ENCODE measurements at regions not wholly inside any gene's neighbourhood (a gene's known extent, or its start where the extent isn't known, plus 50 kb on each side); places are given as distances from the start of the nearest gene placed in this dataset.

- no peaks in the 10 kb centered on the region for H3K36me3 ChIP-seq
- no peak for DNase-seq (ENCODE audit: low spot score in 2 of 2)
- H3K27me3 ChIP-seq, result no peaks in the 10 kb centered on the region
- intact Hi-C loops (cut with DNase I; ENCODE audit: low total_unique reads), result no loop called here
- no peaks in the 10 kb centered on the region for H3K4me1 ChIP-seq
- no peaks in the 10 kb centered on the region for H3K9me3 ChIP-seq
- no peak overlapping the region for H3K4me3 ChIP-seq
- TF ChIP-seq POLR2A (IDR thresholded peaks at IDR 0.05) (no peak), POLR2AphosphoS5 (IDR thresholded peaks at IDR 0.05) (no peak)
- TF ChIP-seq, protein P1, sequence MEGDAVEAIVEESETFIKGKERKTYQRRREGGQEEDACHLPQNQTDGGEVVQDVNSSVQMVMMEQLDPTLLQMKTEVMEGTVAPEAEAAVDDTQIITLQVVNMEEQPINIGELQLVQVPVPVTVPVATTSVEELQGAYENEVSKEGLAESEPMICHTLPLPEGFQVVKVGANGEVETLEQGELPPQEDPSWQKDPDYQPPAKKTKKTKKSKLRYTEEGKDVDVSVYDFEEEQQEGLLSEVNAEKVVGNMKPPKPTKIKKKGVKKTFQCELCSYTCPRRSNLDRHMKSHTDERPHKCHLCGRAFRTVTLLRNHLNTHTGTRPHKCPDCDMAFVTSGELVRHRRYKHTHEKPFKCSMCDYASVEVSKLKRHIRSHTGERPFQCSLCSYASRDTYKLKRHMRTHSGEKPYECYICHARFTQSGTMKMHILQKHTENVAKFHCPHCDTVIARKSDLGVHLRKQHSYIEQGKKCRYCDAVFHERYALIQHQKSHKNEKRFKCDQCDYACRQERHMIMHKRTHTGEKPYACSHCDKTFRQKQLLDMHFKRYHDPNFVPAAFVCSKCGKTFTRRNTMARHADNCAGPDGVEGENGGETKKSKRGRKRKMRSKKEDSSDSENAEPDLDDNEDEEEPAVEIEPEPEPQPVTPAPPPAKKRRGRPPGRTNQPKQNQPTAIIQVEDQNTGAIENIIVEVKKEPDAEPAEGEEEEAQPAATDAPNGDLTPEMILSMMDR (IDR thresholded peaks at IDR 0.05), result no peak
- H3K27ac ChIP-seq, result no peak overlapping the region
Observed at GRCh38 chr2:60249879-60250278, 303.6 kb downstream of the BCL11A start.

DNA sequence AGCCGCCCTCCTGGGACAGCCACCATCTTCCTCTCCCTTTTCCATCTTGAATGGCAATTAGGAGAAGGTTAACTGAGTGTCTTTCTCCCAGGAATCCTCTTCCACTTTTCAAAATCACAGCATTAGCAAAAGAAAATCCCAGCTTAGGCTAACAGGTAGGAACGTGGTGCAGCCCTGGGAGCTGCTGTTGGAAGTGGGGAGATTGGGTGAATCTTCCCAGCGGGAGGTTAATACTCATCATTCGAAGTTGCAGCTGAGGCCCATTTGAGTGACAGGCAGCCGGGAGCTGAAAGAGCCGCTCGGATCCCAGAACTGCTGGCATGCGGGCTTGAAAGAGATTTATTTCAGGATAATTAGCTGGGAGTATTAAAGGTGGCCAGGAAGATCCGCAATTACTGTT is 306.0 kb downstream of the BCL11A start:
- no peaks in the 10 kb centered on the region for H3K36me3 ChIP-seq
- TF ChIP-seq, protein P1 (IDR thresholded peaks at IDR 0.05), result no peak
- TF ChIP-seq POLR2AphosphoS5 (IDR thresholded peaks at IDR 0.05), result no peak
- TF ChIP-seq POLR2A (IDR thresholded peaks at IDR 0.05), result no peak
- H3K4me3 ChIP-seq, result no peak overlapping the region
- no peak for DNase-seq (ENCODE audit: low spot score in 2 of 2)
- H3K27ac ChIP-seq, result no peak overlapping the region
- no peaks in the 10 kb centered on the region for H3K4me1 ChIP-seq
- no peaks in the 10 kb centered on the region for H3K9me3 ChIP-seq
- H3K27me3 ChIP-seq, result no peaks in the 10 kb centered on the region
- intact Hi-C loops (cut with DNase I; ENCODE audit: low total_unique reads), result no loop called here

DNA sequence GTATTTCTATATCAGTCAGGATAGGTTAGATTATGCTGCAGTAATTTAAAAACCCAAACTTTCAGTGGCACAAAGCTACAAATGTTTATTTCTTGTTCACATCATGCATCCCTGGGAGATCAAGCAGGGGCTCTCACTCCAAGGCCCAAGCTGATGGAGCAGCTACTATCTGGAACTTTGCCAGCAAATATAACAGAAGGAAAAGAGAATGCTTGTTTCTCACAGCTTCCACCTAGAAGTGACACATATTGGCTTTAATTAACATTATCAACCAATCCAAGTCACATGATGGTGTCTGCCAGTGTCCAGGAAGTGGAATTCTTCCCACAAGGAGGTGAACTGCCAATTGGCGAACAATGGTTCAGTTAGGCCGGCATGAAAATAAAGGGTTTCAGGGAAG is 306.9 kb downstream of the BCL11A start:
- H3K4me3 ChIP-seq, result no peak overlapping the region
- no peaks in the 10 kb centered on the region for H3K27me3 ChIP-seq
- no peaks in the 10 kb centered on the region for H3K36me3 ChIP-seq
- no peak overlapping the region for H3K27ac ChIP-seq
- TF ChIP-seq POLR2AphosphoS5 (IDR thresholded peaks at IDR 0.05) (no peak), POLR2A (IDR thresholded peaks at IDR 0.05) (no peak)
- TF ChIP-seq, protein P1 (IDR thresholded peaks at IDR 0.05), result no peak
- intact Hi-C loops (cut with DNase I; ENCODE audit: low total_unique reads), result no loop called here
- H3K9me3 ChIP-seq, result no peaks in the 10 kb centered on the region
- H3K4me1 ChIP-seq, result no peaks in the 10 kb centered on the region
- no peak for DNase-seq (ENCODE audit: low spot score in 2 of 2)

GRCh38 chr2:60234274-60234986 is 319.0 kb downstream of the BCL11A start:
- intact Hi-C loops (cut with DNase I; ENCODE audit: low total_unique reads), result no loop called here
- no peak for DNase-seq (ENCODE audit: low spot score in 2 of 2)

DNA sequence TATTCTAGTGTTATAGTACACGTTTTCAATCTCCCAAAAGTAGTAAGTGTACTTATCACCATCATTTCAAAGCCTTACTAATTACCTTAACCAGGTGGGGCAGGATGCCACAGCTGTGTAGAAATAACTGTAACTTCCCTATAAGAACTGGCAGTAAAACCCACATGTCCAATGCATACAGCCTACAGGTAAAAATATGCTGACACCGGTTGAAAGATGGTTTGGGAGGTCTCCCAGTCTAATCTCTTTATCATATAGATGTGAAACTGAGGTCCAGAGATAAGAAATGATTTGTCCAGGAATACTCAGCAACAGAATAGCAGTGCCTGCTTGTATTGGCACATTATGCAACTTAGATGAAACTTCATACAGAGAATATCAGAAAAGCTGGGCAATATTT is 322.9 kb downstream of the BCL11A start:
- TF ChIP-seq, protein P1 (IDR thresholded peaks at IDR 0.05), result no peak
- TF ChIP-seq POLR2A (IDR thresholded peaks at IDR 0.05) (no peak), POLR2AphosphoS5 (IDR thresholded peaks at IDR 0.05) (no peak)
- Histone ChIP-seq H3K4me3 (no peak overlapping the region), H3K9me3 (peaks cover 0 to 10% of the 10 kb centered on the region in 2 donors), H3K27me3 (no peaks in the 10 kb centered on the region), H3K4me1 (no peaks in the 10 kb centered on the region), H3K36me3 (no peaks in the 10 kb centered on the region), H3K27ac (no peak overlapping the region)
- DNase-seq (ENCODE audit: low spot score in 2 of 2), result no peak
- intact Hi-C loops (cut with DNase I; ENCODE audit: low total_unique reads), result no loop called here

More at GRCh38 chr2:60234274-60234986, 319.0 kb downstream of the BCL11A start:
- Histone ChIP-seq H3K27ac (no peak overlapping the region), H3K27me3 (no peaks in the 10 kb centered on the region), H3K4me1 (no peaks in the 10 kb centered on the region), H3K36me3 (no peaks in the 10 kb centered on the region), H3K9me3 (peaks cover 0 to 10% of the 10 kb centered on the region in 2 donors), H3K4me3 (no peak overlapping the region)
- TF ChIP-seq, protein P1 (IDR thresholded peaks at IDR 0.05), result no peak
- no peak for TF ChIP-seq POLR2A (IDR thresholded peaks at IDR 0.05)
- TF ChIP-seq POLR2AphosphoS5 (IDR thresholded peaks at IDR 0.05), result no peak
